H1 (cell line): ENCODE measurements at regions not wholly inside any gene's neighbourhood (a gene's known extent, or its start where the extent isn't known, plus 50 kb on each side); places are given as distances from the start of the nearest gene placed in this dataset.

Experiments
- POLR2A ChIP-seq, 2 experiments: IDR thresholded peaks; 1 replicate in 1 of 2; 2 replicates in 1 of 2; pipeline ENCODE4 v1.6.1; 2011; ENCODE audit warnings: low read depth in 2 of 2, low read length in 2 of 2, mild to moderate bottlenecking in 2 of 2; ENCODE audit errors: control extremely low read depth in 1 of 2
- POLR2AphosphoS5 ChIP-seq: IDR thresholded peaks from 2 replicates; pipeline ENCODE4 v1.6.1; 2011; ENCODE audit warnings: low read depth, low read length
- RNF2 ChIP-seq: fragments of 200-900, 300-1000 bp; sonication (generic); IDR thresholded peaks from 2 replicates; pipeline ENCODE4 v1.7.1; 2016; ENCODE audit warnings: borderline replicate concordance, low read depth, mild to moderate bottlenecking, antibody characterized with exemption, low read length; ENCODE audit not compliant: poor library complexity, severe bottlenecking; ENCODE audit errors: missing control alignments
- TF ChIP-seq, protein P1 (sequence below), 3 experiments: IDR thresholded peaks; 1 replicate in 2 of 3; 2 replicates in 1 of 3; pipeline versions ENCODE4 v1.5.1 to v1.6.1; 2011; ENCODE audit warnings: low read length in 3 of 3, mild to moderate bottlenecking in 3 of 3, inconsistent platforms in 2 of 3, low read depth in 1 of 3, moderate library complexity in 1 of 3; ENCODE audit not compliant: insufficient read depth in 1 of 3; ENCODE audit errors: control extremely low read depth in 1 of 3

DNA sequence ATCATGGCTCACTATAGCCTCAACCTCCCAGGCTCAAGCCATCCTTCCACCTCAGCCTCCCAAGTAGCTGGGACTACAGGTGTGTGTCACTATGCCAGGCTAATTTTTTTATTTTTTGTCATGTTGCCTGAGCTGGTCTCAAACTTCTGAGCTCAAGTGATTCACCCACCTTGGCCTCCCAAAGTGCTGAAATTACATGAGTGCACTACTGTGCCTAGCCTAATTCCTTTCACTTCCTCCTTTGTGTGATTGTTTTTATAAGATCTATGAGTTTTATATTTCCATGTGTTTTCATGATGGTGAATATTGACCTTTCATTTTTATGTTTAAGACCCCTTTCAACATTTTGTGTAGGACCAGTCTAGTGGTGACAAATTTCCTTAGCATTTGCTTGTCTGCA lies 55.2 kb upstream of the IL12B start:
- TF ChIP-seq POLR2AphosphoS5 (no peak), POLR2A (IDR thresholded peaks at IDR 0.05; ENCODE audit: control extremely low read depth in 1 of 2, low read depth in 2 of 2, low read length in 2 of 2) (no peak), RNF2 (no peak)
- TF ChIP-seq, protein P1, sequence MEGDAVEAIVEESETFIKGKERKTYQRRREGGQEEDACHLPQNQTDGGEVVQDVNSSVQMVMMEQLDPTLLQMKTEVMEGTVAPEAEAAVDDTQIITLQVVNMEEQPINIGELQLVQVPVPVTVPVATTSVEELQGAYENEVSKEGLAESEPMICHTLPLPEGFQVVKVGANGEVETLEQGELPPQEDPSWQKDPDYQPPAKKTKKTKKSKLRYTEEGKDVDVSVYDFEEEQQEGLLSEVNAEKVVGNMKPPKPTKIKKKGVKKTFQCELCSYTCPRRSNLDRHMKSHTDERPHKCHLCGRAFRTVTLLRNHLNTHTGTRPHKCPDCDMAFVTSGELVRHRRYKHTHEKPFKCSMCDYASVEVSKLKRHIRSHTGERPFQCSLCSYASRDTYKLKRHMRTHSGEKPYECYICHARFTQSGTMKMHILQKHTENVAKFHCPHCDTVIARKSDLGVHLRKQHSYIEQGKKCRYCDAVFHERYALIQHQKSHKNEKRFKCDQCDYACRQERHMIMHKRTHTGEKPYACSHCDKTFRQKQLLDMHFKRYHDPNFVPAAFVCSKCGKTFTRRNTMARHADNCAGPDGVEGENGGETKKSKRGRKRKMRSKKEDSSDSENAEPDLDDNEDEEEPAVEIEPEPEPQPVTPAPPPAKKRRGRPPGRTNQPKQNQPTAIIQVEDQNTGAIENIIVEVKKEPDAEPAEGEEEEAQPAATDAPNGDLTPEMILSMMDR (IDR thresholded peaks at IDR 0.05; ENCODE audit: control extremely low read depth in 1 of 3, insufficient read depth in 1 of 3, low read depth in 1 of 3, low read length in 3 of 3): no peak
